ENCODE measurements at regions not wholly inside any gene's neighbourhood (a gene's known extent, or its start where the extent isn't known, plus 50 kb on each side); places are given as distances from the start of the nearest gene placed in this dataset.

DNA sequence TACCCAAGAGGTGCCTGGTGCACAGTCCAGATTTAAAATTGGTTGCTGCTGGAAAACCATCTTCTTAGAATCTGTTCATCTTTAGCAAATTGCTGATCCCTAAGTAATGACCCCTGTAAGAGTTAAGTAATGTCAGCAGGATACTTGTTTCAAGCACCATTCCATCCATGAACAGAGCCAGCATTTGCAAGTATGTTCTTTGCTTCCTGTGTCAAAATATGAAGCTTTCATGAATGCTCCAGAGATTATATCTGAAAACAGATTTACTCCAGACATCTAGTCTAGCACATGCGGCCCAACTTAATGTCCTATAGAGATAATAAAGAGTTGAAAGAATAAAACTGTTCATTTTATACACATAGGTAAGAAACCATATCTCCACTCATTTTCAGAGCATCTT lies 98.7 kb upstream of the ZNF438 start:
- TF ChIP-seq CTCF (IDR thresholded peaks at IDR 0.05) (no peak), POLR2A (IDR thresholded peaks at IDR 0.05) (no peak)
